HS-5 (cell line): ENCODE measurements at regions not wholly inside any gene's neighbourhood (a gene's known extent, or its start where the extent isn't known, plus 50 kb on each side); places are given as distances from the start of the nearest gene placed in this dataset.
A peak's percentile ranks its signal among the peaks of the same experiment; 100 is the strongest.
"Not testable (repeated sequence)": the region's sequence is repeated elsewhere in the genome, so short reads cannot be mapped to it uniquely, and the experiment has no call there.

Experiments used
- DNase-seq: peaks from one replicate; pipeline ENCODE4 v3.0.0-alpha.2; 2012; ENCODE audit warnings: low read depth

DNA sequence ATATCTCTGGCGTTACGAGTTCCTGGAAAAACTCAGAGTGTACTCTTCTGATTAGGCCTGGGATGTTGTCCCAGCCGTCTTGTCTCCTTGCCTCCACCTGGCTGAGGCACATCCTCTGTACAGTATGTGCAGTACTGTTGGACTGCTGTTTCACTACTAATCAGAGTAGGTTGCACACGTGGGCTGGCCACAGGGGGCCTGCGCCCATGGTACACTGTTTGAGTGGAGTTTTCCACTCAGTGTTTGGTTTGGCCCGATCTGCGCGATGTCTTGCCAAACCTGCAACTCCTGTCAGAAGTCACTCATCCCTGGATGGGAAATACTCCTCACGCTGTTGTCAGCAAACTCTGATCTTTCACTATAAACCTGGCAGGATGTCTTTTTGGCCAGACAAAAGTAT, 189.6 kb upstream of the CSNK1A1L start:
- DNase-seq, result no peak

DNA sequence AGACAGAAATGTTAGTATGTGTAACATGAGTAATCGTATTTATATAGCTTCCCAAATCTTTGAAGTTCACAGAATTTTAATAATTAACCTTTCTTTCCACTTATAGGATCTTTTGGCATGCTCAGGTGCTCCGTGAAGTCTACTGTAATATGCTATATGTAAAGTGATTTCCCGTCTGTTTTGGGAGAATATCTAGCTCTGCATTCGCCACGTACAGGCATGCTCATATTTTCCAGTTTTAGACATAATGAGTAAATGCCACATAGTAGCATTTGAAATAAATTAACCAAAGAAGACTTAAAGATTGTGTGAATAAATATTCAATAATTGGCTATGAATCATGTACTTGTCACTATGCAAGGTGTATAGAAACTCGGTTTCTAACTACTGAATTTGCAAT, 189.0 kb upstream of the CSNK1A1L start:
- no peak for DNase-seq

DNA sequence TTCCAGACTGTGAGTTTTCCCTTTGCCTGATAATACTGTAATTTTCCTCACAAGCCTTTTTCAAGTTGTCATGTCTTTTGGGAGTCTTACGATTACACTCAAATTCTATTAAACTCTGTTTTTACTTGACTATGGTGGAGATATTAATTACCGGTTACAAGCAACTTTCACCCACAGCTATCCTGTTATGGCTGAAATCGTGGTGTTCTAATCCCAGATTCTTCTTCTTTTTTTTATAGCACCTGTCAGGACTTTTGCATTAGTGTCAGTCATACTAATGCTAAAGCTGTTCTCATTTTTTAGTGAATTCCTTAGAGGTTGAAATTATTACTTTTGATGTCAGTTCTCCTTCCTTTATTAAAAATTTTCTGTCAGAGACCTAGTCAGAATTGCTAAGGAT, 187.8 kb upstream of the CSNK1A1L start:
- DNase-seq, result no peak

DNA sequence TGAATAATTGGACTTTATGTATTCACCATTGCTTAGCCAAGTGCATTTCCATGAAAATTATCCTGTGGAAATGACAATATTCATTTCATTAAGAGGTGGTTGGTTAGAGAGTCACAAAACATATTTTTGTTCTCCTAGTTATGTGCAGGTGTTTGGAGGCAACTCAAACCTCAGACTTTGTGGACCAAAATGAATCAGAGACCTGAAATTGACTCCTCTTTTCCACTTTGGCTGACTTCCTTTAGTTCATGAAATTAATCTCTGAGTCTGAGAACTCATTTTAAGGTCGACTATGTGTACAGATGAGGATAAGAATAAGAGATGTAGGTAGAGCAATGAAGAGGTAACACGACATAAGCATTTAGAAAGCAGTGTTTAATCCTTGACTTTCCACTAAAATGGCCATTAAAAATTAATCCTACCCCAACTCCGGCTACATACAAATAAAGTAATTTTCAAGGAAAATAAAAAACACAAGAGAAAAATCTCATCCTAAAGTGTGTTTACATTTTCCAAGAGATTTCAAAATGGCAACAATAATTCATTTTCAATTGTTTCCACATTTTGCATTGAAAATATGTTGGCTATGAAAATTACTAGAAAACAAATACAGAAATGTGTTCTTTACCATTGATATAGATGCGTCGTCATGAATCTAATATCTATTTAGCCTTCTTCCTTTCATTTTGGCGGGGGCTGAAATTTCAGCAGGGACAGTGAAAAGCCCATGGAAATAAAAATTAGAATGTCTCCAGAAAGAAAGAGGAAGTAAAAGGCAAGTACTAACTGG, 185.4 kb upstream of the CSNK1A1L start:
- no peak for DNase-seq

DNA sequence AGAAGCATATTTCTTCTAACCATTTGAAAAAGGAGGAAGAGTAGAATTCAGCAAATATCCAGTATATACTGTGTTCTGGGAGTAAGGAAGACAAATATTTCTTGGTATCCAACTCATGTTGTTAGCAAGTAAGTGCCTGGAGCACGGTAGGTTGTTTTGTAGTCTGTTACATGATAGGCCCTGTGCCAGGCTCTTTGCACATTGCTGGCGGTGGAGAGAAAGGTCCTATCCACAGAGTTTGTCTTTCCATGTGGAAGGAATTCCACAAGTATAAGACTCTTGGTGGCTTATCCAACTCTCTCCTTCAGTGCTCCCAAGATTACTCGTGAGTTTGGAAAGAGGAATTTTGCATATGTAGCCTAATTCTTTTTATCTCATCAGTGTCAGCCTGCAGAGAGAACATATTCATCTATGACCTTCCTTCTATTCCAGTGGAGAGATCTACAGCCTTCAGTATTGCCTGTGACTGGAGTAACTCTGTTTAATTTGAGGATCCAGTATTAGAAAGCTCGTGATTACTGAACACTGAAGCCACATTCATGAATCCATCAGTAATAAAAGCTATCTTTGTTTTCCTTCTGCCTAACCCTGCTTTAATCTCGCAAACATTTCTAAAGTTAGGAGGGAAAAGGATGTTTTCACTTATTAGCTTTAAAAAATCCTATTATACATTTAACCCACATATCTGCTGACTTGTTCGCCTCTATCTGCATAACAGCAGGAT, 183.9 kb upstream of the CSNK1A1L start:
- no peak for DNase-seq

DNA sequence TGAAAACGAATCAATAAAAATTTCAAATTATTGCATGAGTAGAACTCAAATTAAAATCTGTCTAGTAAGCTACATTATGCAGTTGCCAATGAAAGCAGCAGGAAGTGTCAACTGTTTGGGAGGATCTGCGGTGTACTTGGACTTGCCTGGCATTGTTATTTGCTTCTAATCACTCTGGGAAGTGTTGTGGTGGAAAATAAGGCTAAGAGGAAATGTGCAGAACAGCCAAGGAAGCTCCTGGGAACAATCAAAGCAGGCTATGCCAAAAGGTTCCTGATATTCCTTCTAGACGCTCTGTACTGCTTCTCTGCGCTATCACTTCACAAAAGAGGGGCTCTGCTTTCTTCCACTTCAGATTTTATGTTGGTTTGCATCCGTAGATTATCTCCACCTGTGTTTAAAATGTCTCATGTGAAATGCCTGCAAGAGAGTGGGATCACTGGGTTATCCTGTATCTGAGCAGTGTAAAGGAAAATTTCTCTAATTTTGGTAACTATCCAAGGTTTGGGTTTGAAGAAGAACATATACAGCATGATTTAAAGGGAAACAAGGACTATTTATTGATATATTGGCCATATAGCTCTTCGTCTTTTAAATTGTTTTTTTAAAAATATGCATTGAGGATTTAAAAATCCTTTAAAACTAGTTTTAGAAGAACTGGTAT, 182.7 kb upstream of the CSNK1A1L start:
- no peak for DNase-seq

- not testable (repeated sequence) for DNase-seq
Measured at GRCh38 chr13:37280231-37280630, 174.8 kb upstream of the CSNK1A1L start.

- DNase-seq, result peak; percentile 10
Measured at GRCh38 chr13:37277435-37278144, 172.1 kb upstream of the CSNK1A1L start.

- DNase-seq, result no peak
Measured at GRCh38 chr13:37277007-37277406, 171.5 kb upstream of the CSNK1A1L start.

DNA sequence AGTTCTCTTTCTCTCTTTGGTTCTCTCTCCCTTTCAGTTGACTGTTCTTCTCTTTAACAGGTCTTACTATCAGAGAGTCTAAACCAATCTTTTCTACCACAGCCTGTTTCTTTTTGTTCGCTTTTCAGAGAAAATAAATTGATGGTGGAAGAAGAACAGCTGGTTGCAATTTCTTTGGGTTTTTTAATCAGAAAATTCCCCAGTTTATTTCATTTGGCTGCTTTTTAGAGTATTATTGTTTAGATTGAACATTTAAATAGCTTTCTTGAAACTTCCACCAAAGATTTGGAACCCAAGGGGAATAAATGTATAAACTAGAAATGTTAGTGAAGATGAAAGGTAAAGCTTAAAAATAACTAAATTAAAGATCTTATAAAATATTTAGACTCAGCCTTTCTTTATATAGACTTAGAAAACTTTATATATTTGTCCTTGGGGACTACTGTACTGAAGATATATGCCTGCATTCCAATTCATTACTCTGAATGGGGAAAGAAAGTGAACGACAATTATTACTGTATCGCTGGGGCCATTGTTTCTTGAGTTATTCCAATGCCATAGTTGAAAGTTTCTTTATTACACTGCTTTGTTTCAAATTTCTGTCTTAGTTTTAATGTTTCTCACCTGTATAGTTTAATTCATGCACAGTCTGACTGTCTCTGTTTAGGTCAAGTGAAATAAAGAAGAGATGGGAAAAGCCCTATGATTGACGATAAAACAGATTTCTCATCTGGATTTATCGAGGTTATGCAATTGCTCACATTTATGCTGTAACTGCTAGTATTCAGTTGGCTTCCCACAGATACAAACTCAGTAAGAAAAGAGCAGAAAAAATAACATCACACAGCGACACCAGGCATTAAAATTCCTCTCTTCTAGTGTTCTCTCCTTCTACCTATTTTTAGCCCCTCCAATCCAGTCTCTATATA, 169.4 kb upstream of the CSNK1A1L start:
- no peak for DNase-seq

GRCh38 chr13:37273836-37274235, 168.4 kb upstream of the CSNK1A1L start:
- DNase-seq, result no peak

- no peak for DNase-seq
Measured at GRCh38 chr13:37270226-37271001, 164.9 kb upstream of the CSNK1A1L start.

DNA sequence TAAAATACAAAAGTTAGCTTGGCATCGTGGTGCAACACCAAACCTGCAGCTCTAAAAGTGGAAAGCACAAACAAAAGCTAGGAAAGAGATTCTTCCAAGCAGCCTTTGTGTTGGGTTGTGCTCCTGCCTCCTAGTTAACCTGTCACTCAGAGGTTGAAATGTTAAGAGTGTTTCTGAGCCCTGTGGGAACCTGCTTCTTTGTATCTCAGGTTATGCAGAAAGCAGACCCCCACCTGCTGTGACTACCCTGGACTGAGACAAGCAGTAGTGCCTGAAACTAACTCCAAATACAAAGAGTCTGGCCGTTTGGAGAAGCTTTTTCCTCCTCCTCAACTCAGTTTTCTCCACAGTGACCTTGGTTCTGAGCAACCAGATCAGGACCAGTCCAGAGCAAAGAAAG, 158.4 kb upstream of the CSNK1A1L start:
- DNase-seq, result no peak

DNA sequence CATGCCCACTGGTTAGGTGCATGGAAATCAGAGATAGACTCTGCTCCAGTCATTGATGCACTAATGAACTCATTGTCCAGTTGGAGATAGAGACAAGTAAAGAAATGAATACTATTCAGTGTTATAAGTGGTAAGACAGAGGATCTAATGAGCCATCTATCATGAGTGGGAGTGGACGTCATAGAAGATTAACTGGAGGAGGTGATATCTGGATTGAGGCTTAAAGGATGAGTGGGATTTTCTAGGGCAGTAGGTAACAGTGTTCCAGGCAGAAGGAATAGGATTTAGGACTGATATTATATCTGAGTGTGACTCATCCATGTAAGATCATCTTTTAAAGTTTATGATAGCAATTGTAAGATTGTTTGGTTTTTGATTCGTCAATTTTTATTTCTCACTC, 152.2 kb upstream of the CSNK1A1L start:
- no peak for DNase-seq

DNA sequence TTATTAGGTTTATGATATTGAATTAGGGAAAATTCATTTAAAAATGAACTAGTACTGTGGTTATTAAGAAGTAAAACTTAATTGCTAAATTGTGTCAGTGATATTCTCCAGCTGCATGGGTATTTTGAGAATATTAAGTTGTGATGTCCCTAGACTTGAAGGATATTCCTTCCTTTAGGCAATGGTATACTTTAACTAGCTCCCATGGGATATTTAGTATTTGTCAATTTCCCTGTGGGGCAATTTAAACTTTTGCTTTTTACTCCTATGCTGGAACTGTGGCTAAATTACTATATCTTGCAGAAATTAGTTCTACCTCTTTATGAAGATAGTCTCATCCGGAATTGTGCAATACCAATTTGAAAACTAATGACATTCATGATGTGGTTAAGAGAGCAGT, 151.6 kb upstream of the CSNK1A1L start:
- DNase-seq, result no peak

GRCh38 chr13:37241786-37242185, 136.3 kb upstream of the CSNK1A1L start:
- DNase-seq, result no peak

GRCh38 chr13:37230346-37230745, 124.9 kb upstream of the CSNK1A1L start:
- DNase-seq, result no peak

GRCh38 chr13:37229931-37230330, 124.5 kb upstream of the CSNK1A1L start:
- no peak for DNase-seq

DNA sequence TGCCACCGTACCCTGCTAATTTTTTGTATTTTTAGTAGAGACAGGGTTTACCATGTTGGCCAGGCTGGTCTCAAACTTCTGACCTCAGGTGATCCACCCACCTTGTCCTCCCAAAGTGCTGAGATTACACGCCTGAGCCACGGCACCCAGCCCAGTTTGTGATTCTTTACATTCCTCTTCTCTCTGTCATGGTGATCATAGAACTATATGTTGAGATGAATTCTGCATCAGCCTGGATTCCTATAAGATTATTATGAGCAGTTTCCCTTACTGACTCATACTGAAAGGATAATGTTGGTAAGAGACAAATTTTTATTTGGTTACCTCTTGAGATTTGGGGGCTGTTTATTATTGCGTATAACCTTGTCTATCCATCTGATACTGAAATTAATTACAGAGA, 121.5 kb upstream of the CSNK1A1L start:
- DNase-seq, result peak; percentile 50

- no peak for DNase-seq
Measured at GRCh38 chr13:37225414-37226070, 120.1 kb upstream of the CSNK1A1L start.
